ENCODE measurements at regions not wholly inside any gene's neighbourhood (a gene's known extent, or its start where the extent isn't known, plus 50 kb on each side); places are given as distances from the start of the nearest gene placed in this dataset.

GRCh38 chr12:91627225-91627624 is 444.6 kb upstream of the DCN start:
- TF ChIP-seq, protein P1, sequence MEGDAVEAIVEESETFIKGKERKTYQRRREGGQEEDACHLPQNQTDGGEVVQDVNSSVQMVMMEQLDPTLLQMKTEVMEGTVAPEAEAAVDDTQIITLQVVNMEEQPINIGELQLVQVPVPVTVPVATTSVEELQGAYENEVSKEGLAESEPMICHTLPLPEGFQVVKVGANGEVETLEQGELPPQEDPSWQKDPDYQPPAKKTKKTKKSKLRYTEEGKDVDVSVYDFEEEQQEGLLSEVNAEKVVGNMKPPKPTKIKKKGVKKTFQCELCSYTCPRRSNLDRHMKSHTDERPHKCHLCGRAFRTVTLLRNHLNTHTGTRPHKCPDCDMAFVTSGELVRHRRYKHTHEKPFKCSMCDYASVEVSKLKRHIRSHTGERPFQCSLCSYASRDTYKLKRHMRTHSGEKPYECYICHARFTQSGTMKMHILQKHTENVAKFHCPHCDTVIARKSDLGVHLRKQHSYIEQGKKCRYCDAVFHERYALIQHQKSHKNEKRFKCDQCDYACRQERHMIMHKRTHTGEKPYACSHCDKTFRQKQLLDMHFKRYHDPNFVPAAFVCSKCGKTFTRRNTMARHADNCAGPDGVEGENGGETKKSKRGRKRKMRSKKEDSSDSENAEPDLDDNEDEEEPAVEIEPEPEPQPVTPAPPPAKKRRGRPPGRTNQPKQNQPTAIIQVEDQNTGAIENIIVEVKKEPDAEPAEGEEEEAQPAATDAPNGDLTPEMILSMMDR (IDR thresholded peaks at IDR 0.05; ENCODE audit: insufficient read depth, low read depth, low read length) = no peak
- TF ChIP-seq EZH2 (IDR thresholded peaks at IDR 0.05; ENCODE audit: insufficient read depth, low read length) = no peak
